ENCODE measurements at regions not wholly inside any gene's neighbourhood (a gene's known extent, or its start where the extent isn't known, plus 50 kb on each side); places are given as distances from the start of the nearest gene placed in this dataset.

DNA sequence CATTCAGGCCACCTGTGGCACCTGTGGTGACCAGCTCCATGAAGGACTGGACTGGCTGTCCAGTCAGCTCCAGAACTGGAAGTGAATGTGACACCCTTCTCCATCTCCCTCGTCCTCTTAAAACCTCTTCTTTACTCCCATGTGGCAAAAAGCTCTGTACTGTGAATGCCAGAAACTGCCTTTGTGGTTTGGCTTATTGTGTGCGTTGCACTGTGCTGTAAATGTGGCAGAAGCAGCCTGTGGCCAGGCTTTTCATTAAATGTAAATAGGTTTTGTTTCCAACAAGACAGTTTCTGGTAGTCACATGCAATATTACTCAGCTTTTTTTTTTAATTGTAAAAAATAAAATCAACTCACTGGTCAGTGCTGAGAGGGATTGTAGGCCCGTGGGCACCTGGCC is 453.7 kb downstream of the ATP23 start:
- DNase-seq (ENCODE audit: low read depth): no peak
- no peak overlapping the region for H3K4me3 ChIP-seq (replicated peaks; ENCODE audit: low read depth, low read length)
- TF ChIP-seq, protein P1, sequence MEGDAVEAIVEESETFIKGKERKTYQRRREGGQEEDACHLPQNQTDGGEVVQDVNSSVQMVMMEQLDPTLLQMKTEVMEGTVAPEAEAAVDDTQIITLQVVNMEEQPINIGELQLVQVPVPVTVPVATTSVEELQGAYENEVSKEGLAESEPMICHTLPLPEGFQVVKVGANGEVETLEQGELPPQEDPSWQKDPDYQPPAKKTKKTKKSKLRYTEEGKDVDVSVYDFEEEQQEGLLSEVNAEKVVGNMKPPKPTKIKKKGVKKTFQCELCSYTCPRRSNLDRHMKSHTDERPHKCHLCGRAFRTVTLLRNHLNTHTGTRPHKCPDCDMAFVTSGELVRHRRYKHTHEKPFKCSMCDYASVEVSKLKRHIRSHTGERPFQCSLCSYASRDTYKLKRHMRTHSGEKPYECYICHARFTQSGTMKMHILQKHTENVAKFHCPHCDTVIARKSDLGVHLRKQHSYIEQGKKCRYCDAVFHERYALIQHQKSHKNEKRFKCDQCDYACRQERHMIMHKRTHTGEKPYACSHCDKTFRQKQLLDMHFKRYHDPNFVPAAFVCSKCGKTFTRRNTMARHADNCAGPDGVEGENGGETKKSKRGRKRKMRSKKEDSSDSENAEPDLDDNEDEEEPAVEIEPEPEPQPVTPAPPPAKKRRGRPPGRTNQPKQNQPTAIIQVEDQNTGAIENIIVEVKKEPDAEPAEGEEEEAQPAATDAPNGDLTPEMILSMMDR (IDR thresholded peaks at IDR 0.05; ENCODE audit: low read length, missing control alignments): no peak

DNA sequence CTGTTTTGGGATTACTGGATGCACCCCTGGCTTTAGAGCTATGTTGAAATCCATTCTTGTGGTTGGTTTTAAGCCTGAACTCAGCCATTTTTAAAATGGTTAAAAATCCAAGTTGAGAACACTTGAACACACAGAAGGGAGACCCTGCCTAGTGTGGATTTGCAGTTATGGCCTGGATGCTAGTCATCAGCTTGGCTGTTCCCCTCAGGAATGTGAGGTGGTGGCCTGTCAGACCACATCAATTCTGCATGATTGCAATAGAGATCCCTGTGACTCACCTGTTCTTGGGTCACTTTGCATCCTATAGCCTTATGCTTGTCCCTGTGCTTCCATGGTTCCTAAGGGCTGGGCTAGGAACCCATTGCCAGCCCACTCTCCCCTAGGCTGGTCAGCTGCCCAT is 454.1 kb downstream of the ATP23 start:
- no peak overlapping the region for H3K4me3 ChIP-seq (replicated peaks; ENCODE audit: low read depth, low read length)
- TF ChIP-seq, protein P1 (IDR thresholded peaks at IDR 0.05; ENCODE audit: low read length, missing control alignments): no peak
- no peak for DNase-seq (ENCODE audit: low read depth)

DNA sequence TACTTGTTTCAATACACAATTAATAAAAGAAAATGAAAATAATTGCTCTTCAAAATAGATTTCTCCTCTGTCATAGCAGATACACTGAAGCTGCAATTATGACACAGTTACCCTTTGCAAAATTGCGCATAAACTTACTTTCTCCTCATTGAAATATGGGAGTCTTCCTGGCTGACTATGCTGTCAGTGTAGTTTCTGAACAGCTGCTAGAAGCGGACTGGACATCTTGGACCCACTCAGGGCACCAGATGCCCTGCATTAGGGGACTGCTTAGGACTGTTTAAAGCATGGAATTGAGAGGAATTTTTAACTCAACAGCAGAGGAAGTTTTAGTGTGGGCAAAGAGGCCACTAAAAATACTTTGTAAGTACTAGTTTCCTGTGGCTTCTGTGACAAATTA is 454.9 kb downstream of the ATP23 start:
- H3K4me3 ChIP-seq (replicated peaks; ENCODE audit: low read depth, low read length): no peak overlapping the region
- TF ChIP-seq, protein P1 (IDR thresholded peaks at IDR 0.05; ENCODE audit: low read length, missing control alignments): no peak
- no peak for DNase-seq (ENCODE audit: low read depth)

DNA sequence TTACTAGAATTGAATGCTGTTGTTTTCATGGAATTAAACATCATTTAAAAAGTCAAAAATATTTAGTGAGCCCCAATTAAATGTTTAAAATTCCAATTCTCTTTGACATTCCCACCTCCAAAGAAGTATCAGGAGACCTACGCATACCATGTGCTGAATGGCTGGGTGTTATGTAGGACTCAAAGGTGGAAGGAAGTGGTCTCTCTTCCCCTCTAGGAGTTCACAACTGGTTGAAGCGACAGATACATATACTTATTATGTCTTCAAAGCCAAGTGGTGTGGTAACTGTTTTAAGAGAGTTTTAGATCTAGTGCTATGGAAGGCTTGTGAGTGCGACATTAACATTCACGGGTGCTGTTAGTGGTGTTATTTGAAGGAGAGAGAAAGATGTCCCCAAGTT is 464.0 kb downstream of the ATP23 start:
- TF ChIP-seq, protein P1 (IDR thresholded peaks at IDR 0.05; ENCODE audit: low read length, missing control alignments): no peak
- no peak for DNase-seq (ENCODE audit: low read depth)
- no peak overlapping the region for H3K4me3 ChIP-seq (replicated peaks; ENCODE audit: low read depth, low read length)

DNA sequence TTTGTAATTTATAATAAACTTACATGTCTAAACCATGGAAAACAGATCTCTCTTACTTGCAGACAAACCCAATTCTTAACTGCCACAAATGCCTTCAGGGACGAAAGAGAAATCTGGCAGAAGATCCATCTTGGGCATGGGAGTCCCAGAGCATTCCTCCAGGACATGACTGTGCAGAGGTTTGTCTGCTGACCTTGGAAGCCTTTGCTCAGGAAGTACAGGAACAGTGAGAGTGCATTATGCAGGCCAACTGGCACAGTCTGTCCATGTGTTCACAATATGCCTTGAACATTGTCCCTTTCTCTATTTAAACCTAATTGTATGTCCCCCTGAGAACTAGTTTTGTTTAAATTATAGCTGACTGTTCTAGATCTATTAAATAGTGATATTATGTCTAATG is 467.1 kb downstream of the ATP23 start:
- H3K4me3 ChIP-seq (replicated peaks; ENCODE audit: low read depth, low read length): no peak overlapping the region
- peak; percentile 40 for DNase-seq (ENCODE audit: low read depth)
- TF ChIP-seq, protein P1 (IDR thresholded peaks at IDR 0.05; ENCODE audit: low read length, missing control alignments): no peak

DNA sequence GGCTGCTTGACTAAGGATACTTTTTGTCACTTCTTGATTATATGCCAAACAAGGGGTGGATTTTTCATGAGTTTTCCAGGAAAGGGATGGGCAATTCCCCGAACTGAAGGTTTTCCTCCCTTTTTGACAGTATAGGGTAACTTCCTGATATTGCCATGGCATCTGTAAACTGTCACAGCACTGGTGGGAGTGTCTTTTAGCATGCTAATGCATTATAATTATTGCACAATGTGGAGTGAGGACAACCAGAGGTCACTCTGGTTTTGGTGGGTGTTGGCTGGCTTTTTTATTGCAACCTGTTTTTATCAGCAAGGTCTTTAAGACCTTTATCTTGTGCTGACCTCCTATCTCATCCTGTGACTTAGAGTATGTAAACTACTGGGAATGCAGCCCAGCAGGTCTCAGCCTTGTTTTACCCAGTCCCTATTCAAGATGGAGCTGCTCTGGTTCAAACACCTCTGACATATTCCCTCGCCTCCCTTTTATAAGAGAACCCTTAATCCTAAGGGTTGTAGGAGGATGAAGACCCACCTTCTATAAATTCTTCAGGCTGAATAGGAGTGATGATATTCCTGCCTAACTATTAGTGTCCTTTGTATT is 471.2 kb downstream of the ATP23 start:
- TF ChIP-seq, protein P1 (IDR thresholded peaks at IDR 0.05; ENCODE audit: low read length, missing control alignments): no peak
- peak; percentile 74 for DNase-seq (ENCODE audit: low read depth)
- no peak overlapping the region for H3K4me3 ChIP-seq (replicated peaks; ENCODE audit: low read depth, low read length)

DNA sequence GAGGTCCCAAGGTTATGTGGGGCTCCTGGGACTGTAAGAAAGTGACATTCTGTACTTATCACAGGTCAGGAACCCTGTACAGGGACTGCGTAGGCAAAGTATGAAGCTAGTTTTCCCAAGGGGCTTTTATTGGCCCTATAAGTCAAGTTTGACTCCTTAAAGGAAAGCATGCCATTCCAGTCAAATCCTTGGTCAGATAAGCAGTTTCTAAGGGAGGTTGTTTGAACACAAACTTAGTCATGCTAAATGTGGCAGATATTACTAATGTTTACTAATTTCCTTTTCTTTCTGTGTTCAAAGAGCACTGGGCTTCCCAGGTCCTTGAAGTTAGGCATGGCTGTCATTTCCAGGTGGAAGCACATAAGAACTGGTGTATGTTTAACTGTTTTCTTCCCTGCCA is 472.4 kb downstream of the ATP23 start:
- DNase-seq (ENCODE audit: low read depth): peak; percentile 83
- TF ChIP-seq, protein P1 (IDR thresholded peaks at IDR 0.05; ENCODE audit: low read length, missing control alignments): no peak
- H3K4me3 ChIP-seq (replicated peaks; ENCODE audit: low read depth, low read length): no peak overlapping the region

Measured in fibroblast of pulmonary artery (primary cell).